C4-2B (cell line): ENCODE measurements at regions not wholly inside any gene's neighbourhood (a gene's known extent, or its start where the extent isn't known, plus 50 kb on each side); places are given as distances from the start of the nearest gene placed in this dataset.

Source experiments
- H3K27ac ChIP-seq: fragments of 450-650 bp; 2 replicates; pipeline ENCODE4 v1.5.1; 2017
- ZFX ChIP-seq: fragments of 450-650 bp; IDR thresholded peaks from 2 replicates; pipeline ENCODE4 v1.6.1; 2017
- TF ChIP-seq, protein P1 (sequence below): fragments of 450-650 bp; conservative IDR thresholded peaks from 2 replicates; pipeline ENCODE4 v1.5.1; 2017; ENCODE audit warnings: mild to moderate bottlenecking

DNA sequence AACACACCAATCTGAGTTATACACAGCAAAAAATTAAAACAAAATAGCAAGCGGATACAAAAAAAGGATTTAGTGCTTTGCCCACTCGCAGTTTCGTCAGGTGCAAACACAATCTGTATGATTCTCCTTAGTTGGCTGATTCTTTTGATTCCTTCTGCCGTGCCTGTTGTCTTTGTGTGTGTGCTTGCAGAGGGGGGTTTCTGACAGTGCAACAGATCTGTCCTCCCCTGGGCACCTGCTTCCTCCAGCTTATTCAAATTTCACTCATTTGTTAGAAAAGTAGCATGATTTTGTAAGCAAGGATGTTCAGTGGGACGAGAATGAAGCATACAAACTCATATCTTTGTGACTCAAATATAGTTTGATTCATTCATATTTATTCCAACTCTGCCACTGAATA is 74.0 kb upstream of the NEO1 start:
- no peak overlapping the region for H3K27ac ChIP-seq
- TF ChIP-seq, protein P1, sequence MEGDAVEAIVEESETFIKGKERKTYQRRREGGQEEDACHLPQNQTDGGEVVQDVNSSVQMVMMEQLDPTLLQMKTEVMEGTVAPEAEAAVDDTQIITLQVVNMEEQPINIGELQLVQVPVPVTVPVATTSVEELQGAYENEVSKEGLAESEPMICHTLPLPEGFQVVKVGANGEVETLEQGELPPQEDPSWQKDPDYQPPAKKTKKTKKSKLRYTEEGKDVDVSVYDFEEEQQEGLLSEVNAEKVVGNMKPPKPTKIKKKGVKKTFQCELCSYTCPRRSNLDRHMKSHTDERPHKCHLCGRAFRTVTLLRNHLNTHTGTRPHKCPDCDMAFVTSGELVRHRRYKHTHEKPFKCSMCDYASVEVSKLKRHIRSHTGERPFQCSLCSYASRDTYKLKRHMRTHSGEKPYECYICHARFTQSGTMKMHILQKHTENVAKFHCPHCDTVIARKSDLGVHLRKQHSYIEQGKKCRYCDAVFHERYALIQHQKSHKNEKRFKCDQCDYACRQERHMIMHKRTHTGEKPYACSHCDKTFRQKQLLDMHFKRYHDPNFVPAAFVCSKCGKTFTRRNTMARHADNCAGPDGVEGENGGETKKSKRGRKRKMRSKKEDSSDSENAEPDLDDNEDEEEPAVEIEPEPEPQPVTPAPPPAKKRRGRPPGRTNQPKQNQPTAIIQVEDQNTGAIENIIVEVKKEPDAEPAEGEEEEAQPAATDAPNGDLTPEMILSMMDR = no peak
- no peak for TF ChIP-seq ZFX

DNA sequence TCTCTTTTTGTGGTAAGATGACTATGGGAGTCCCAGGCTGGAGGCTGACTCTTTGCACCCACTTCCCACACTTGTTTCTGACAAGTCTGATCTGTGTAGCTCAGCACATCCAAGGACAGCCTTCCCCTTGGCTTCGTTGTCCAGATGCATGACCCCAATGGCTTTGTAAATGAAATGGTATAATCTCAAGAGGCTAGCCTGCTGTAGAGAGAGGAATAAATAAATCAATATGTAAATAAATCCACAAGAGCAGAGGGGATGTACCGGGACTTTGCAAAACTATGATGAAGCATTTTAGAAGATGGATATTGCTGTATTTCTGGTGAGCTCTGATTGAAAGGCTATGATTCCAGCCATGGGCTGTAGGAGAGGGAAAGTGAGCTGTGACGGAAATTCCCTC is 79.9 kb upstream of the NEO1 start:
- H3K27ac ChIP-seq = no peak overlapping the region
- TF ChIP-seq, protein P1 = no peak
- TF ChIP-seq ZFX = no peak

DNA sequence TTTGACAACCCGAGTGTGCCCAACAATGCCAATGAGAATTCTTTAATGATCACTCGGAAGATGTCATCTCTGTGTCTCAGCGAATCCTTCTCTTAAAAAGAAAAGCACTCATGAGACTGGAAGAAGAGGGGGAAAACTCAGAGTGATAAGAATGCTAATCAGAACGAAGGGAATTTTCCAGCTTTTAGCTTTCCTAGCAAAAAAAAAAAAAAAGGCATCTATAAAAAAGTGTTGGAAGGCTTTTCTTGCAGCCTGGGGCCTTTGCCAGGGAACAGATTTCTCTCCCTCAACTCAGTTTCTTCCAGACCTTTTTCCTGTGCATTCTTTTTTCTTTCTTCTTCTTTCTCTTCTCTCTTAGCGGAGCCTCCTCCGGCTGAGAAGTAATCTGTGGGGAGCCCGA is 80.5 kb upstream of the NEO1 start:
- TF ChIP-seq, protein P1 = no peak
- no peak for TF ChIP-seq ZFX
- no peak overlapping the region for H3K27ac ChIP-seq

DNA sequence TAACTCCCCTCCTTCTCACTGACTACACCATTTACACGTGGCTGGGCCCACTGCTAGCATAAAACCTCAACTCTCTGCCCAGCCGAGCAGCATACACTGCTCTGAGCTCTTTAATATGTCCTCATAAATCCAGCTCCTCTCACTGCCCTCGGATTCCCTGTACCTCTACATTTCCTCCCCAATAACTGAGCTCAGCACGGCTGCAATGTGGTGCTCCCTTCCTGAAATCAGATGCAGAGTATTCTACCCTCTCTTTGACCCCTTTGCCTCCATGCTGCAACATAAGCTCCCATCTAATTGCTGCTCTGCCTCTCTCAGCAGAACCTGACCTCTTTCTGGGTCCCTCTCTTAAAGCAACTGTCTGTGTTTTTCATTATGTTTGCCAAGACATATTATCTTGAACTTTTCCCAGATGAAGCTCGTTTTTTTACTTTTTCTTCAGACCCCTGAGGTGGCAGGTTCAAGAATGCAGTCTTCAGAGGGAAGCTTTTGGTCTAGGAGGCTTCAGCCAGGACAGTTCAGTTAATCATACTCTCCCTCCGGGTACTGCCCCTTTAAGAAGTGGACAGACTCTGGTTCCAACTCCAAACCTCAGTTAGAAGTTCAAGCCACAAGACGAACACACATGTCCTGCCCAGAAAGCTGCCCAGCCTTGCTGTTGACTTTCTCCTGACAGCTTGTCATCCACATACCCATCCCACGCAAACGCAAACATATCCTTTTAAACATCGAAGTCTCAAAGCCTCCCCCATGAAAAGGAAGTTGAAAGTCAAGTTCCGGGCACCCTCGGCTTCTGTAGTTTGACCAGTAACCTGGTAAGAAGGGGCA is 81.1 kb upstream of the NEO1 start:
- H3K27ac ChIP-seq = no peak overlapping the region
- TF ChIP-seq ZFX = no peak
- TF ChIP-seq, protein P1 = no peak

DNA sequence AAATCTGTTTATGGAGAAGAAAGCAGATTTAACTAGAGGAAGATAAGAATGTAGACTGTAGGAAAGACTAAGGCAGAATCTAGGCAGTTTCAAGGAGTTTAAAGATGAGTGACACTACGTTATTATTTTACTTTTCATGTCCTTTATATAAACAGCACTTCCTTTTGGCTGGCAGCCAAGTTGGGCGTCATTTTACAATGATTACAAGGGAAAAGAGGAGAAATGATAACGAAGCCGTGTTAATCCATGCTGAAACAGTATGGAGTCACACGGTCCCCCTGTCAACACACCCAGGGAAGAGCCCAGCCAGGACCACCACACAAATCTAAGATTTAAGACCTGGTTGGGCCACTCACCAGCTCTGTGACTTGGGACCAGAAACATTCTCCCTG is 83.7 kb upstream of the NEO1 start:
- no peak overlapping the region for H3K27ac ChIP-seq
- TF ChIP-seq, protein P1 = no peak
- no peak for TF ChIP-seq ZFX

DNA sequence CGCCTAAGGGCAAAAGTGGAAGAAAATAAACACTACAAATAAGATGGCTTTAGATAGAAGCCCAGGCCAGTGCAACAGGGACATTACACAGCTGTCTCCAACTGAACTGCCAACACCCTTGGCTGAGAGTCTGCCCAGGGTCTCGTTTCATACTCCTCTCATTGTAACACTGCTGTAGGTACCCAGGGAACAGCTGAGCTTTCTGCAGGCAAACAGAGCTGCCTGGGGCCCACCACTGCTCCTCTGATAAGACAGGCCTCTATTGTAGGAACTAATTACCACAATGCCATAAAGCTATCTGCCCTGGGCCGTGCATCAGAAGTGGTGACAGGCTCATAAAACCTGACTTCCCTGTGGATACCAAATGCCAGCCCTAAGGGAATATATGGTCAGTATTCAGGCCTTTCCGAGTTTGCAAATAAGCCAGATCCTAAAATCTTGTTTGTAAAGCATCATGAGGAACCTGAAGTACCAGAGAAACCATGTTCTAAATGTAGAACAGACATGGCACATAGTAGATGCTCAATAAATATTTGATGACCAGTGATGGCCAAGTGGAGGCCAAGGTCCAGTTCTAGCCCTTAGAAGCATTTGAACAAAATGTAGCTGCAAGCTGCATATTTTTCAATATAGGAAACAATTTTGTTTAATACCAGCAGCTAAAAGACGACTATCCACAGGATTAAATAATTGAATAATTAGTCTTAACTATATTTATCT is 84.3 kb upstream of the NEO1 start:
- no peak overlapping the region for H3K27ac ChIP-seq
- no peak for TF ChIP-seq ZFX
- TF ChIP-seq, protein P1 = no peak

DNA sequence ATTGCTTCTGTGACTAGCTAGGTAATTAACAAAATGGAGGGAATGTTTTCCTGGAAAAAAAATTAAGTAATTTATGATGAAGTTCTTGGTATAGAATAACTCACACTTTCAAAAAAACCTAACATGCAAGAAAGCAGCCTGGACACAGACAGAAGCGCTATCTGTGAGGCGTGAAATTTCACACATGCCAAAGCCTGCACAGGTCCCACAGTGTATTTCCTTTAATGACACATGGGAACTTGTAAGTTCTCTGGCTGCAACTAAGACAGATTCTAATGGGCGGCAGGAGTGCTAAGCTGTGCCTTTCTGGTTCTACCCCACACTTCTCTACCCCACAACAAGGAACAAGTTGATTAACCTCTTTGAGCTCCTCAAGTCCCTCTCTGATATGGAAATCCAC is 84.9 kb upstream of the NEO1 start:
- no peak overlapping the region for H3K27ac ChIP-seq
- TF ChIP-seq, protein P1 = no peak
- TF ChIP-seq ZFX = no peak
